ENCODE measurements at regions not wholly inside any gene's neighbourhood (a gene's known extent, or its start where the extent isn't known, plus 50 kb on each side); places are given as distances from the start of the nearest gene placed in this dataset.

DNA sequence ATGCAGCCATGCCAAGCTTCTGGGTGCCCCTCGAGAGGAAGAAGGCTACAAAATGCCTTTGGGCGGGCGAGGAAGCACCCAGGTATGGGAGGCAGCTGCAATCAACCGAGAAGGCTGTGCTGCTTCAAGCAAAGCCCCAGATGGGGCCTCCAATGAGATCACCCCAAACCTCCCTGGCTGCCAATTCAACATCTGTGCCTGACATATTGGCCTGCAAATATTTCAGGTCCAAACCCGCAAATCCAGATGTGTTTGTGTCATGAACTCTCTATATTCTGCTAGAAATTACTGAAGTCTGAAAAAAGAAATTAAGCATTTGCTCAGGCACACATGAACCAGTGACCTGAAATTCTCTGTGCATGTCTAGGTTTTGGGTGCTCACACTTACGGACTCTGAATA is 78.8 kb upstream of the RCN1 start:
- TF ChIP-seq, protein P1, sequence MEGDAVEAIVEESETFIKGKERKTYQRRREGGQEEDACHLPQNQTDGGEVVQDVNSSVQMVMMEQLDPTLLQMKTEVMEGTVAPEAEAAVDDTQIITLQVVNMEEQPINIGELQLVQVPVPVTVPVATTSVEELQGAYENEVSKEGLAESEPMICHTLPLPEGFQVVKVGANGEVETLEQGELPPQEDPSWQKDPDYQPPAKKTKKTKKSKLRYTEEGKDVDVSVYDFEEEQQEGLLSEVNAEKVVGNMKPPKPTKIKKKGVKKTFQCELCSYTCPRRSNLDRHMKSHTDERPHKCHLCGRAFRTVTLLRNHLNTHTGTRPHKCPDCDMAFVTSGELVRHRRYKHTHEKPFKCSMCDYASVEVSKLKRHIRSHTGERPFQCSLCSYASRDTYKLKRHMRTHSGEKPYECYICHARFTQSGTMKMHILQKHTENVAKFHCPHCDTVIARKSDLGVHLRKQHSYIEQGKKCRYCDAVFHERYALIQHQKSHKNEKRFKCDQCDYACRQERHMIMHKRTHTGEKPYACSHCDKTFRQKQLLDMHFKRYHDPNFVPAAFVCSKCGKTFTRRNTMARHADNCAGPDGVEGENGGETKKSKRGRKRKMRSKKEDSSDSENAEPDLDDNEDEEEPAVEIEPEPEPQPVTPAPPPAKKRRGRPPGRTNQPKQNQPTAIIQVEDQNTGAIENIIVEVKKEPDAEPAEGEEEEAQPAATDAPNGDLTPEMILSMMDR (IDR thresholded peaks at IDR 0.05; ENCODE audit: low read length), result no peak
- TF ChIP-seq EZH2 (optimal IDR thresholded peaks at IDR 0.05; ENCODE audit: low read depth, low read length), result no peak
- TF ChIP-seq EZH2phosphoT487 (IDR thresholded peaks at IDR 0.05; ENCODE audit: low read length), result no peak

All from MM.1S (cell line).